PC-3 (cell line): ENCODE measurements at regions not wholly inside any gene's neighbourhood (a gene's known extent, or its start where the extent isn't known, plus 50 kb on each side); places are given as distances from the start of the nearest gene placed in this dataset.

Experiments
- CTCF ChIP-seq: fragments of 300-600 bp; sonication (generic); conservative IDR thresholded peaks from 2 replicates; pipeline ENCODE4 v1.5.1; 2017; ENCODE audit warnings: antibody characterized with exemption, low read depth, mild to moderate bottlenecking, low read length
- EZH2 ChIP-seq: fragments of 300-600 bp; sonication (generic); IDR thresholded peaks from one replicate; pipeline ENCODE4 v1.6.1; 2017; ENCODE audit warnings: antibody characterized with exemption, mild to moderate bottlenecking, low read length; ENCODE audit not compliant: unreplicated experiment

- no peak for TF ChIP-seq CTCF
- no peak for TF ChIP-seq EZH2
Observed at GRCh38 chr3:135811651-135812050, 153.9 kb upstream of the PPP2R3A start.
